Nephron (organoid): ENCODE measurements at regions not wholly inside any gene's neighbourhood (a gene's known extent, or its start where the extent isn't known, plus 50 kb on each side); places are given as distances from the start of the nearest gene placed in this dataset.

Experiments used
- H3K27ac Mint-ChIP-seq, 3 experiments: 2 replicates each; pipeline ENCODE4 v1.8.0; 2020; ENCODE audit warnings: mixed read lengths in 3 of 3, mild to moderate bottlenecking in 2 of 3, moderate library complexity in 1 of 3
- H3K27me3 Mint-ChIP-seq: 2 replicates; pipeline ENCODE4 v1.8.0; 2021; ENCODE audit warnings: low read depth, mild to moderate bottlenecking, moderate library complexity, mixed read lengths
- H3K36me3 Mint-ChIP-seq: 2 replicates; pipeline ENCODE4 v1.8.0; 2020; ENCODE audit warnings: low read depth, mixed read lengths
- H3K4me1 Mint-ChIP-seq: 2 replicates; pipeline ENCODE4 v1.8.0; 2020; ENCODE audit warnings: mixed read lengths
- H3K4me3 Mint-ChIP-seq, 3 experiments: 2 replicates each; pipeline ENCODE4 v1.8.0; 2020; ENCODE audit warnings: mild to moderate bottlenecking in 3 of 3, mixed read lengths in 3 of 3, moderate library complexity in 2 of 3
- H3K9me3 Mint-ChIP-seq: 2 replicates; pipeline ENCODE4 v1.8.0; 2020; ENCODE audit warnings: mixed read lengths
- TF ChIP-seq, protein P1 (sequence below), 3 experiments: fragments of 200-600 bp; sonication (generic); IDR thresholded peaks; one replicate each; pipeline ENCODE4 v1.5.0; 2021; ENCODE audit warnings: antibody characterized with exemption in 3 of 3; ENCODE audit not compliant: unreplicated experiment in 3 of 3

DNA sequence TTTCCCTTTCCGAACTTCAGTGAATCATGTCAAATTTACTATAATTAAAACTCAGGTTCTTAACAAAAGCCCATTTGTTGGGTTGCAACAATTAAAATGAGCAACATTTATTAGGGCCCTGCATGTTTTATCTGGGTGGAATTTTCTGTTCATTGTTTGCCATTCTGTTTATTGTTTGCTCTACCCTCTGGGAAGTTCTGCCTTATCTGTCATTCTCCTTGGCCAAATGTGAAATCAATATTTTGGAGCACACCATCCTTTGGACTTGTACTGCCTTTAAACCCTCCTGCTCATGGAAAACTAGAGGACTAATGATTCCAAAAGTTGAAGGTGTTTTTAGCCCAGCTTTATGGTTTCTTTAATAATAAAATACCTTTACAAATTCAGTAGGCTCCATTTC, 134.5 kb upstream of the KCND2 start:
- Mint-ChIP-seq H3K36me3 (no peaks in the 10 kb centered on the region), H3K4me1 (no peaks in the 10 kb centered on the region), H3K27ac (no peak overlapping the region), H3K9me3 (peaks cover under 1% of the 10 kb centered on the region), H3K27me3 (no peaks in the 10 kb centered on the region), H3K4me3 (no peak overlapping the region)
- TF ChIP-seq, protein P1, sequence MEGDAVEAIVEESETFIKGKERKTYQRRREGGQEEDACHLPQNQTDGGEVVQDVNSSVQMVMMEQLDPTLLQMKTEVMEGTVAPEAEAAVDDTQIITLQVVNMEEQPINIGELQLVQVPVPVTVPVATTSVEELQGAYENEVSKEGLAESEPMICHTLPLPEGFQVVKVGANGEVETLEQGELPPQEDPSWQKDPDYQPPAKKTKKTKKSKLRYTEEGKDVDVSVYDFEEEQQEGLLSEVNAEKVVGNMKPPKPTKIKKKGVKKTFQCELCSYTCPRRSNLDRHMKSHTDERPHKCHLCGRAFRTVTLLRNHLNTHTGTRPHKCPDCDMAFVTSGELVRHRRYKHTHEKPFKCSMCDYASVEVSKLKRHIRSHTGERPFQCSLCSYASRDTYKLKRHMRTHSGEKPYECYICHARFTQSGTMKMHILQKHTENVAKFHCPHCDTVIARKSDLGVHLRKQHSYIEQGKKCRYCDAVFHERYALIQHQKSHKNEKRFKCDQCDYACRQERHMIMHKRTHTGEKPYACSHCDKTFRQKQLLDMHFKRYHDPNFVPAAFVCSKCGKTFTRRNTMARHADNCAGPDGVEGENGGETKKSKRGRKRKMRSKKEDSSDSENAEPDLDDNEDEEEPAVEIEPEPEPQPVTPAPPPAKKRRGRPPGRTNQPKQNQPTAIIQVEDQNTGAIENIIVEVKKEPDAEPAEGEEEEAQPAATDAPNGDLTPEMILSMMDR (IDR thresholded peaks at IDR 0.05; ENCODE audit: unreplicated experiment in 3 of 3) = no peak

DNA sequence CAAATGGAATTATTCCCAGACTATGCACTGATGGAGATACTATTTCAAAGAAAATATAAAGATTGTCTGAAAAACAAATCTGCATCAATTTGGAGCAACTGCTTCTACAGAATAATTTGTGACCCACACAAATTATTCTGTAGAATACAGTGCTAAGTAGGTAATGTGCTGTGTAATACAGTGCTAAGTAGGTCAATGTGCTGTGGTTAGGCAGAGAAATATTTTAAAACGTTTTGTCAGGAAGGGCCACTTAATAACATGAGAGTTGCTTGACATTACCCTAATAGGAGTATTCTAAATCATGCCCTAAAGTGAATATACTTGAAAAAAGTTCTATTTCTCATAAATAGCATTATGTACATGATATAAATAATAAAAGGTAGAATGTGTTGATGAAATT, 116.5 kb upstream of the KCND2 start:
- no peaks in the 10 kb centered on the region for H3K27me3 Mint-ChIP-seq
- TF ChIP-seq, protein P1 (IDR thresholded peaks at IDR 0.05; ENCODE audit: unreplicated experiment in 3 of 3) = no peak
- no peak overlapping the region for H3K4me3 Mint-ChIP-seq
- no peak overlapping the region for H3K27ac Mint-ChIP-seq
- no peaks in the 10 kb centered on the region for H3K4me1 Mint-ChIP-seq
- no peaks in the 10 kb centered on the region for H3K9me3 Mint-ChIP-seq
- no peaks in the 10 kb centered on the region for H3K36me3 Mint-ChIP-seq

DNA sequence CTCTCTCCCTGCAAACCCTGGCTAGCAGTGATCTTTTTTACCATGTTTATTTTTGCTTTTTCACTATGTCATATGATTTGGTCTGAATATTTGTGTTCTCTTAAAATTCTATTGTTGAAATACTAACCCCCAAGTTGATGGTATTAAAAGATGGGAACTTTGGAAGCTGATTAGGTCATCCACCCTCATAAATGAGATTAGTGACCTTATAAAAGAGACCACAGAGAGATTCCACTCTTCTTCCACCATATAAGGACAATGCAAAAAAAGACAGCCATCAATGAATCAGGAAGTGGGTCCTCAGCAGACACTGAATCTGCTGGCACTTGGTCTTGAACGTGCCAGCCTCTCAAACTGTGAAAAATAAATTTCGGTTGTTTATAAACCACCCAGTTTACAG, 112.8 kb upstream of the KCND2 start:
- H3K4me1 Mint-ChIP-seq = no peaks in the 10 kb centered on the region
- H3K9me3 Mint-ChIP-seq = no peaks in the 10 kb centered on the region
- H3K27ac Mint-ChIP-seq = no peak overlapping the region
- H3K36me3 Mint-ChIP-seq = no peaks in the 10 kb centered on the region
- TF ChIP-seq, protein P1 (IDR thresholded peaks at IDR 0.05; ENCODE audit: unreplicated experiment in 3 of 3) = no peak
- H3K4me3 Mint-ChIP-seq = no peak overlapping the region
- H3K27me3 Mint-ChIP-seq = no peaks in the 10 kb centered on the region

DNA sequence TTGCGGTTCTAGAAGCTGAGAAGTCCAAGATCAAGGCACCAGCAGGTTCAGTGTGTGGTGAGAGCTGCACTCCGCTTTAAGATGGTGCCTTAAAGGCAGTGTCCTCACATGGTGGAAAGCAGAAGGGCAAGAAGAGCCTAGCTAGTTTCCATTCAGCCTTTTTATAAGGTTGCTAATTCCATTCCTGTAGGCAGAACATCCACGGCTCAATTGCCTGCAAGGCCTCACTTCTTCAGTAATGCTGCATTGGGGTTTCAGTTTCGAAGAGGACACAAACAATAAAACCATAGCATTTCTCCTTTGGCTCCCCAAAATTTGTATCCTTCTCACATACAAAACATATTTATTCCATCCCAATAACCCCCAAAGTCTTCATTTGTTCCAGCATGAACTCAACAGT, 109.5 kb upstream of the KCND2 start:
- TF ChIP-seq, protein P1 (IDR thresholded peaks at IDR 0.05; ENCODE audit: unreplicated experiment in 3 of 3) = no peak
- Mint-ChIP-seq H3K9me3 (no peaks in the 10 kb centered on the region), H3K4me1 (no peaks in the 10 kb centered on the region), H3K27ac (no peak overlapping the region), H3K27me3 (no peaks in the 10 kb centered on the region), H3K36me3 (no peaks in the 10 kb centered on the region), H3K4me3 (no peak overlapping the region)

DNA sequence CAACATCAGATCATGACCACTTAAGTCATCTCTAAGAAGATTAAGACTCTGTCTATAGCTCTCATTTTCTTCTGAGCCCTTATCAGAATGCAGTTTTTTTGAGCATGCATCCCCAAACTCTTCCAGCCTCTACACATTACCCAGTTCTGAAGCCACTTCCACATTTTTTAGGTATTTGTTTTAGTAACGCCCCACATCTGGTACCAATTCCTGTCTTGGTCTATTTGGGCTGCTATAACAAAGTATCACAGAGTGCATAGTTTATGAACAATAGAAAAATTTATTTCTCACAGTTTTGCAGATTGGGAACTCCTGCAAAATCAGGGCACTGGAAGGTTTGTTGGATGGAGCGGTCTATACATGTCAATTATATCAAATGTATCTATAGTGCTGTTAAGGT, 107.7 kb upstream of the KCND2 start:
- Mint-ChIP-seq H3K4me3 (no peak overlapping the region), H3K27ac (no peak overlapping the region), H3K9me3 (no peaks in the 10 kb centered on the region), H3K36me3 (no peaks in the 10 kb centered on the region), H3K4me1 (no peaks in the 10 kb centered on the region), H3K27me3 (no peaks in the 10 kb centered on the region)
- TF ChIP-seq, protein P1 (IDR thresholded peaks at IDR 0.05; ENCODE audit: unreplicated experiment in 3 of 3) = no peak

DNA sequence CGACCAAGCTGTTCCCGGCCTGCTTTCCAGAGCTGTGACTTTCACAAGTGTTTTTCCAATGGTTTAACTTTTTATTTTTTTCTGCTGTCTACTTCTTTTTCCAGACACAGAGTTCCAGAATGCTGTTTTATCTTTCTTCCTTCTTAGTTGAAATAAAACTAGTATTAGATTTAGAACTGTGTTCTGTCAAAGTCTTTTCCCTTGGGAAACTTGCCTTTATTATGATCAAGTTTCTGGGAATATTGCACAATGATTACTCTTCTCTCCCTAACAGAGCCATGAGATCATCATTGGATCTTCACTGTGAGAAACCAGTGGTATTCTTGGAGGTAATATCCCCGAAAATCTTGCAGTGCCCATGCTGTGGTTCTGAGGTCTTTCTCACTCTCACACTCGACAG, 104.9 kb upstream of the KCND2 start:
- H3K27me3 Mint-ChIP-seq = no peaks in the 10 kb centered on the region
- H3K9me3 Mint-ChIP-seq = no peaks in the 10 kb centered on the region
- TF ChIP-seq, protein P1 (IDR thresholded peaks at IDR 0.05; ENCODE audit: unreplicated experiment in 3 of 3) = no peak
- no peaks in the 10 kb centered on the region for H3K36me3 Mint-ChIP-seq
- no peaks in the 10 kb centered on the region for H3K4me1 Mint-ChIP-seq
- H3K27ac Mint-ChIP-seq = no peak overlapping the region
- no peak overlapping the region for H3K4me3 Mint-ChIP-seq
